ENCODE measurements at regions not wholly inside any gene's neighbourhood (a gene's known extent, or its start where the extent isn't known, plus 50 kb on each side); places are given as distances from the start of the nearest gene placed in this dataset.

DNA sequence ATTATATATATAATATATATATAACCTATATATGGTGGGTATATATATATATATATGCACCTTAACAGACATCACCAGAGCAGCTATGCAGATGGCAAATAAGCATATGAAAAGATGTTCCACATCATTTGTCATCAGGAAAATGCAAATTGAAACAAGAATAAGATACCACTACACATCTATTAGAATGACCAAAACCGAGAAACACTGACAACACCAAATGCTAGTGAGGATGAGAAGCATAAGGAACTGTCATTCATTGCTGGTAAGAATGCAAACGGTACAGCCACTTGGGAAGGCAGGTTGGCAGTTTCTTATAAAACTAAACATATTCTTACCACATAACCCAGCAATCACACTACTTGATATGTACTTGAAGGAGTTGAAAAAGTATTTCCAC is 219.8 kb upstream of the PRMT6 start:
- no peak overlapping the region for H3K27ac ChIP-seq
- TF ChIP-seq ZFX (IDR thresholded peaks at IDR 0.05; ENCODE audit: borderline replicate concordance) (no peak), CTCF (IDR thresholded peaks at IDR 0.05) (no peak)

GRCh38 chr1:106843518-106843917 is 213.0 kb upstream of the PRMT6 start:
- H3K27ac ChIP-seq: no peak overlapping the region
- no peak for TF ChIP-seq CTCF (IDR thresholded peaks at IDR 0.05)
- TF ChIP-seq ZFX (IDR thresholded peaks at IDR 0.05; ENCODE audit: borderline replicate concordance): no peak

DNA sequence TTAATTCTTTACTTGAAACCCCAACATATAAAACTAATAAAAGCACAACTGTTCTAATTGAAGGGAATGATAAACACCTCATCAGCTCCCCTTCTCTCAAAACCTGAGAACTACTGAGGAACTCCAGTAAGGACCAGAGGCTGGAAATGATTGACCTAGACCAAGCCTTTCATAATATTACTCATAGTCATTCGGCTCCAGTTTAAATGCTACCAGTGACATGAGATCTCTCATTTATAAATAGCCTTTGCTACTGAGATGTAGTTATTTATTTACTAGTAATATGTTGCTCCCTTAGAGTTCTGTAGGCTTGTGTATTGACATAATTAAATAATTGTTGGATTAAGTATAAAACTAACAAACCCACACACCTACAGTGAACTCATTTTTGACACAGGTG is 209.8 kb upstream of the PRMT6 start:
- no peak overlapping the region for H3K27ac ChIP-seq
- TF ChIP-seq CTCF (IDR thresholded peaks at IDR 0.05) (no peak), ZFX (IDR thresholded peaks at IDR 0.05; ENCODE audit: borderline replicate concordance) (no peak)

DNA sequence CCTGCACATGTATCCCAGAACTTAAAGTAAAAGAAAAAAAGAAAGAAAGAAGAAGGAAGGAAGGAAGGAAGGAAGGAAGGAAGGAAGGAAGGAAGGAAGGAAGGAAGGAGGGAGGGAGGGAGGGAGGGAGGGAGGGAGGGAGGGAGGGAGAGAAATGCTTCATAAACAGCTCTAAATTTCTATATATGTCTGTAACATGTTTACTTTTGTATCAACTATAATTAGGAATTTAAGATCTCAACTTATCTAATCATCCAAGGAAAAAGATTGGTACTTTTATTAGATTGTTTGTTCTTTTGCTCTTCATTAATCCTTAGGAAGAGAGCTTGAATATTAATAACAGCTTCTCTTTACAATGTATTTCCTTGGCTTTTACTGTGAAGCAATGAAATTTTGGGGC is 195.4 kb upstream of the PRMT6 start:
- no peak overlapping the region for H3K27ac ChIP-seq
- no peak for TF ChIP-seq CTCF (IDR thresholded peaks at IDR 0.05)

GRCh38 chr1:106868828-106869227 is 187.6 kb upstream of the PRMT6 start:
- no peak overlapping the region for H3K27ac ChIP-seq
- no peak for TF ChIP-seq CTCF (IDR thresholded peaks at IDR 0.05)
- no peak for TF ChIP-seq ZFX (IDR thresholded peaks at IDR 0.05; ENCODE audit: borderline replicate concordance)

- TF ChIP-seq CTCF (IDR thresholded peaks at IDR 0.05) (no peak), ZFX (IDR thresholded peaks at IDR 0.05; ENCODE audit: borderline replicate concordance) (no peak)
- H3K27ac ChIP-seq: no peak overlapping the region
Observed at GRCh38 chr1:106875622-106876021, 180.9 kb upstream of the PRMT6 start.

GRCh38 chr1:106876384-106876783 is 180.1 kb upstream of the PRMT6 start:
- H3K27ac ChIP-seq: no peak overlapping the region
- no peak for TF ChIP-seq CTCF (IDR thresholded peaks at IDR 0.05)
- no peak for TF ChIP-seq ZFX (IDR thresholded peaks at IDR 0.05; ENCODE audit: borderline replicate concordance)
